ENCODE measurements at regions not wholly inside any gene's neighbourhood (a gene's known extent, or its start where the extent isn't known, plus 50 kb on each side); places are given as distances from the start of the nearest gene placed in this dataset.

DNA sequence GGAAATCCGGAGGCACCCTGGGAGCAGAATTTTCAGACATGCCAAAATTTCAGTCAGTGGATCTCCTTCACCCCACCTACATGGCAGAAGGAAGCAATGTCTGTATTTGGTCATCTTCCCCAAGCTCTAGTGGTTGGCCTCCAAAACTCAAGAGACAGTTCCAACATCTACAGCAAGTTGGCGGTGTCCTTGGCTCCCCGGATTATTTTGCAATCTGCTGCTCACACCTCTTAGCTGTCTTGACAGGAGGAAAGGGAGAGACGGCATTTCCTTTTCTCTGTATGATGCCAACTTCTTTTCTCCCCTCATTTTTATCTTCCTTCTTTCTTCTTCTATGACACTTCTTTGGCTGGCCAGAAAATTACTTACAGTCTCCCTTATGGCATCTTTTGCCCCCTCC, 159.9 kb downstream of the SUCLA2 start:
- H3K9me3 ChIP-seq (ENCODE audit: insufficient read depth, low read length) = no peaks in the 10 kb centered on the region
- no peaks in the 10 kb centered on the region for H3K27me3 ChIP-seq (ENCODE audit: insufficient read depth, insufficient read length)
- H3K9ac ChIP-seq (ENCODE audit: insufficient read length, low read depth) = no peak overlapping the region
- H3K4me3 ChIP-seq (ENCODE audit: insufficient read length, low read depth) = no peak overlapping the region
- H3K4me1 ChIP-seq (ENCODE audit: insufficient read depth, insufficient read length) = no peaks in the 10 kb centered on the region
- no peak for TF ChIP-seq SUZ12 (IDR thresholded peaks at IDR 0.05; ENCODE audit: extremely low read depth, insufficient read depth, insufficient read length)
- no peak for TF ChIP-seq ZNF274 (IDR thresholded peaks at IDR 0.05; ENCODE audit: low read depth, low read length)
- TF ChIP-seq YY1 (IDR thresholded peaks at IDR 0.05; ENCODE audit: insufficient read depth, insufficient read length) = no peak
- H3K36me3 ChIP-seq (ENCODE audit: insufficient read depth, insufficient read length, low read length) = no peaks in the 10 kb centered on the region
- no peak for DNase-seq (ENCODE audit: low read depth, low spot score)

- Histone ChIP-seq H3K36me3 (ENCODE audit: insufficient read depth, insufficient read length, low read length) (no peaks in the 10 kb centered on the region), H3K9me3 (ENCODE audit: insufficient read depth, low read length) (no peaks in the 10 kb centered on the region), H3K9ac (ENCODE audit: insufficient read length, low read depth) (no peak overlapping the region), H3K4me3 (ENCODE audit: insufficient read length, low read depth) (no peak overlapping the region), H3K27me3 (ENCODE audit: insufficient read depth, insufficient read length) (no peaks in the 10 kb centered on the region), H3K4me1 (ENCODE audit: insufficient read depth, insufficient read length) (no peaks in the 10 kb centered on the region)
- no peak for DNase-seq (ENCODE audit: low read depth, low spot score)
- TF ChIP-seq SUZ12 (IDR thresholded peaks at IDR 0.05; ENCODE audit: extremely low read depth, insufficient read depth, insufficient read length) (no peak), YY1 (IDR thresholded peaks at IDR 0.05; ENCODE audit: insufficient read depth, insufficient read length) (no peak), ZNF274 (IDR thresholded peaks at IDR 0.05; ENCODE audit: low read depth, low read length) (no peak)
These were observed 163.2 kb downstream of the SUCLA2 start for GRCh38 chr13:47837906-47838305.

- Histone ChIP-seq H3K4me1 (ENCODE audit: insufficient read depth, insufficient read length) (no peaks in the 10 kb centered on the region), H3K4me3 (ENCODE audit: insufficient read length, low read depth) (no peak overlapping the region), H3K9ac (ENCODE audit: insufficient read length, low read depth) (no peak overlapping the region), H3K36me3 (ENCODE audit: insufficient read depth, insufficient read length, low read length) (no peaks in the 10 kb centered on the region), H3K9me3 (ENCODE audit: insufficient read depth, low read length) (no peaks in the 10 kb centered on the region), H3K27me3 (ENCODE audit: insufficient read depth, insufficient read length) (no peaks in the 10 kb centered on the region)
- TF ChIP-seq YY1 (IDR thresholded peaks at IDR 0.05; ENCODE audit: insufficient read depth, insufficient read length) (no peak), SUZ12 (IDR thresholded peaks at IDR 0.05; ENCODE audit: extremely low read depth, insufficient read depth, insufficient read length) (no peak), ZNF274 (IDR thresholded peaks at IDR 0.05; ENCODE audit: low read depth, low read length) (no peak)
- DNase-seq (ENCODE audit: low read depth, low spot score) = peak; percentile 13
These were observed 163.8 kb downstream of the SUCLA2 start for GRCh38 chr13:47837104-47837880.

DNA sequence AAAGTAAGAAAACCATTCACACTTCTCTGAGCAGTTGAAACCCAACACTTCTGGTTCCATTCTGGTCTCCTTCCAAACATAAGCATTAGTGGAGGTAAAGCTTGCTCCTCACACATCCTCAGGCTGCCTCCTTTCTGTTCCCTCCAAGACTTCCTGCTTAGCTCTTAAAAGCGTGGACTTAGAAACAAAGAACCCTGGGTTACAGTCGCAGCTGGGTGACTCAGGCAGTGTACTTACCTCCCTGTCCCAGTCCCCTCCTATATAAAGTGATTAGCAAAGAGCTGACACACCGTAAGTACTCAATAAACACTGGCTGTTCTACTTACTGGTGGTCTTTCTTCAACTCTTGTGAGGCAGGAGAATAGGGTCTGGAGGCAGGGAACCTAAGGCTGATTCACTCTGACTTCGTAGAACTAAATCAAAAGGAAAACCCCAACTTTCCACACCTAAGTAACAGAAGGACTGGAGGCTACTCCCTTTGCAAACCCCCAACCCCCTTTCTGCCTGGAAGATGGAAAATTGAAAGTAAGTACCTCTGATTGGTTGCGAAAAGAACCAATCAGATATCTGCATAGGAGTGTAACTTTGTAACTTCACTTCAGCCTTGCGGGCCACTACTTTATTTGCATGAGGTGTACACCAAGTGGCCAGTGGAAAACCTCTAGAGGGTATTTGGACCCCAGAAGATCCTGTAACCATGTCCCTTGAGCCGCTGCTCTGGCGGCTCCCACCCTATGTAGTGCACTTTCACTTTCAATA, 165.4 kb downstream of the SUCLA2 start:
- Histone ChIP-seq H3K27me3 (ENCODE audit: insufficient read depth, insufficient read length) (no peaks in the 10 kb centered on the region), H3K4me3 (ENCODE audit: insufficient read length, low read depth) (no peak overlapping the region), H3K9me3 (ENCODE audit: insufficient read depth, low read length) (no peaks in the 10 kb centered on the region), H3K4me1 (ENCODE audit: insufficient read depth, insufficient read length) (no peaks in the 10 kb centered on the region), H3K9ac (ENCODE audit: insufficient read length, low read depth) (no peak overlapping the region), H3K36me3 (ENCODE audit: insufficient read depth, insufficient read length, low read length) (no peaks in the 10 kb centered on the region)
- DNase-seq (ENCODE audit: low read depth, low spot score) = no peak
- TF ChIP-seq YY1 (IDR thresholded peaks at IDR 0.05; ENCODE audit: insufficient read depth, insufficient read length) (no peak), ZNF274 (IDR thresholded peaks at IDR 0.05; ENCODE audit: low read depth, low read length) (no peak), SUZ12 (IDR thresholded peaks at IDR 0.05; ENCODE audit: extremely low read depth, insufficient read depth, insufficient read length) (no peak)

GRCh38 chr13:47832458-47832972, 168.6 kb downstream of the SUCLA2 start:
- no peak overlapping the region for H3K9ac ChIP-seq (ENCODE audit: insufficient read length, low read depth)
- no peak for DNase-seq (ENCODE audit: low read depth, low spot score)
- no peaks in the 10 kb centered on the region for H3K27me3 ChIP-seq (ENCODE audit: insufficient read depth, insufficient read length)
- H3K4me3 ChIP-seq (ENCODE audit: insufficient read length, low read depth) = no peak overlapping the region
- no peak for TF ChIP-seq ZNF274 (IDR thresholded peaks at IDR 0.05; ENCODE audit: low read depth, low read length)
- TF ChIP-seq YY1 (IDR thresholded peaks at IDR 0.05; ENCODE audit: insufficient read depth, insufficient read length) = no peak
- no peak for TF ChIP-seq SUZ12 (IDR thresholded peaks at IDR 0.05; ENCODE audit: extremely low read depth, insufficient read depth, insufficient read length)
- no peaks in the 10 kb centered on the region for H3K9me3 ChIP-seq (ENCODE audit: insufficient read depth, low read length)
- no peaks in the 10 kb centered on the region for H3K36me3 ChIP-seq (ENCODE audit: insufficient read depth, insufficient read length, low read length)
- H3K4me1 ChIP-seq (ENCODE audit: insufficient read depth, insufficient read length) = no peaks in the 10 kb centered on the region

- Histone ChIP-seq H3K9me3 (ENCODE audit: insufficient read depth, low read length) (no peaks in the 10 kb centered on the region), H3K4me3 (ENCODE audit: insufficient read length, low read depth) (no peak overlapping the region), H3K9ac (ENCODE audit: insufficient read length, low read depth) (no peak overlapping the region), H3K36me3 (ENCODE audit: insufficient read depth, insufficient read length, low read length) (no peaks in the 10 kb centered on the region), H3K27me3 (ENCODE audit: insufficient read depth, insufficient read length) (no peaks in the 10 kb centered on the region), H3K4me1 (ENCODE audit: insufficient read depth, insufficient read length) (no peaks in the 10 kb centered on the region)
- DNase-seq (ENCODE audit: low read depth, low spot score) = no peak
- TF ChIP-seq ZNF274 (IDR thresholded peaks at IDR 0.05; ENCODE audit: low read depth, low read length) (no peak), YY1 (IDR thresholded peaks at IDR 0.05; ENCODE audit: insufficient read depth, insufficient read length) (no peak), SUZ12 (IDR thresholded peaks at IDR 0.05; ENCODE audit: extremely low read depth, insufficient read depth, insufficient read length) (no peak)
These were observed 169.8 kb downstream of the SUCLA2 start for GRCh38 chr13:47831265-47831664.

GRCh38 chr13:47829690-47830089, 171.4 kb downstream of the SUCLA2 start:
- Histone ChIP-seq H3K27me3 (ENCODE audit: insufficient read depth, insufficient read length) (no peaks in the 10 kb centered on the region), H3K4me3 (ENCODE audit: insufficient read length, low read depth) (no peak overlapping the region), H3K36me3 (ENCODE audit: insufficient read depth, insufficient read length, low read length) (no peaks in the 10 kb centered on the region), H3K9ac (ENCODE audit: insufficient read length, low read depth) (no peak overlapping the region), H3K4me1 (ENCODE audit: insufficient read depth, insufficient read length) (no peaks in the 10 kb centered on the region), H3K9me3 (ENCODE audit: insufficient read depth, low read length) (peaks cover 3% of the 10 kb centered on the region; the same call in 1 of the 2 replicates)
- no peak for TF ChIP-seq YY1 (IDR thresholded peaks at IDR 0.05; ENCODE audit: insufficient read depth, insufficient read length)
- no peak for TF ChIP-seq ZNF274 (IDR thresholded peaks at IDR 0.05; ENCODE audit: low read depth, low read length)
- TF ChIP-seq SUZ12 (IDR thresholded peaks at IDR 0.05; ENCODE audit: extremely low read depth, insufficient read depth, insufficient read length) = no peak
- no peak for DNase-seq (ENCODE audit: low read depth, low spot score)
